Hematopoietic multipotent progenitor cell (in vitro differentiated cells): ENCODE measurements at regions not wholly inside any gene's neighbourhood (a gene's known extent, or its start where the extent isn't known, plus 50 kb on each side); places are given as distances from the start of the nearest gene placed in this dataset.
"Not testable (repeated sequence)": the region's sequence is repeated elsewhere in the genome, so short reads cannot be mapped to it uniquely, and the experiment has no call there.

Experiments used
- DNase-seq, 3 donors: peaks; one replicate each; pipeline ENCODE4 v3.0.0-alpha.2; 2011 to 2015; ENCODE audit warnings: low read depth in 2 of 3, low spot score in 2 of 3

GRCh38 chr10:32217216-32217615 lies 129.7 kb downstream of the EPC1 start:
- no peak for DNase-seq

- DNase-seq = not testable (repeated sequence)
These were observed 133.1 kb downstream of the EPC1 start for GRCh38 chr10:32213838-32214237.

GRCh38 chr10:32211046-32211363 lies 136.0 kb downstream of the EPC1 start:
- no peak for DNase-seq

GRCh38 chr10:32210306-32211045 lies 136.5 kb downstream of the EPC1 start:
- peak in 2 of 3 donors; percentile 45 to 62 for DNase-seq

GRCh38 chr10:32208005-32208404 lies 139.0 kb downstream of the EPC1 start:
- DNase-seq = not testable (repeated sequence)

- peak in 2 of 3 donors; percentile 43 to 64 for DNase-seq
These were observed 139.4 kb downstream of the EPC1 start for GRCh38 chr10:32207544-32207943.

- no peak for DNase-seq
These were observed 141.3 kb downstream of the EPC1 start for GRCh38 chr10:32205670-32206069.

GRCh38 chr10:32204606-32205005 lies 142.4 kb downstream of the EPC1 start:
- DNase-seq = no peak

GRCh38 chr10:32199714-32200394 lies 143.6 kb upstream of the KIF5B start:
- DNase-seq = peak in 1 of 3 donors; percentile 16

GRCh38 chr10:32197423-32197822 lies 141.2 kb upstream of the KIF5B start:
- DNase-seq = no peak

- peak in 2 of 3 donors; percentile 45 to 80 for DNase-seq
These were observed 134.8 kb upstream of the KIF5B start for GRCh38 chr10:32190890-32191491.

- DNase-seq = peak in 2 of 3 donors; percentile 9 to 15
These were observed 133.3 kb upstream of the KIF5B start for GRCh38 chr10:32189400-32190084.

- DNase-seq = not testable (repeated sequence)
These were observed 132.4 kb upstream of the KIF5B start for GRCh38 chr10:32188601-32189000.

- no peak for DNase-seq
These were observed 131.5 kb upstream of the KIF5B start for GRCh38 chr10:32187686-32188085.

GRCh38 chr10:32183652-32184051 lies 127.4 kb upstream of the KIF5B start:
- DNase-seq = not testable (repeated sequence)

GRCh38 chr10:32182476-32182875 lies 126.3 kb upstream of the KIF5B start:
- DNase-seq = no peak

GRCh38 chr10:32180390-32181280 lies 124.4 kb upstream of the KIF5B start:
- no peak for DNase-seq

GRCh38 chr10:32179836-32180235 lies 123.6 kb upstream of the KIF5B start:
- no peak for DNase-seq

GRCh38 chr10:32177594-32177993 lies 121.4 kb upstream of the KIF5B start:
- DNase-seq = not testable (repeated sequence)

GRCh38 chr10:32175629-32176028 lies 119.4 kb upstream of the KIF5B start:
- no peak for DNase-seq
